DOHH2 (cell line): ENCODE measurements at regions not wholly inside any gene's neighbourhood (a gene's known extent, or its start where the extent isn't known, plus 50 kb on each side); places are given as distances from the start of the nearest gene placed in this dataset.

Experiments used
- EZH2phosphoT487 ChIP-seq: fragments of 200-600 bp; sonication (generic); IDR thresholded peaks from 2 replicates; pipeline ENCODE4 v1.6.1; 2017; ENCODE audit warnings: borderline replicate concordance, mild to moderate bottlenecking, antibody characterized with exemption, low read length, moderate library complexity, mixed read lengths
- TF ChIP-seq, protein P1 (sequence below): fragments of 200-600 bp; sonication (generic); IDR thresholded peaks from one replicate; pipeline ENCODE4 v1.5.1; 2014; ENCODE audit warnings: antibody characterized with exemption, mild to moderate bottlenecking, low read depth, low read length; ENCODE audit not compliant: poor library complexity, severe bottlenecking

- TF ChIP-seq, protein P1, sequence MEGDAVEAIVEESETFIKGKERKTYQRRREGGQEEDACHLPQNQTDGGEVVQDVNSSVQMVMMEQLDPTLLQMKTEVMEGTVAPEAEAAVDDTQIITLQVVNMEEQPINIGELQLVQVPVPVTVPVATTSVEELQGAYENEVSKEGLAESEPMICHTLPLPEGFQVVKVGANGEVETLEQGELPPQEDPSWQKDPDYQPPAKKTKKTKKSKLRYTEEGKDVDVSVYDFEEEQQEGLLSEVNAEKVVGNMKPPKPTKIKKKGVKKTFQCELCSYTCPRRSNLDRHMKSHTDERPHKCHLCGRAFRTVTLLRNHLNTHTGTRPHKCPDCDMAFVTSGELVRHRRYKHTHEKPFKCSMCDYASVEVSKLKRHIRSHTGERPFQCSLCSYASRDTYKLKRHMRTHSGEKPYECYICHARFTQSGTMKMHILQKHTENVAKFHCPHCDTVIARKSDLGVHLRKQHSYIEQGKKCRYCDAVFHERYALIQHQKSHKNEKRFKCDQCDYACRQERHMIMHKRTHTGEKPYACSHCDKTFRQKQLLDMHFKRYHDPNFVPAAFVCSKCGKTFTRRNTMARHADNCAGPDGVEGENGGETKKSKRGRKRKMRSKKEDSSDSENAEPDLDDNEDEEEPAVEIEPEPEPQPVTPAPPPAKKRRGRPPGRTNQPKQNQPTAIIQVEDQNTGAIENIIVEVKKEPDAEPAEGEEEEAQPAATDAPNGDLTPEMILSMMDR = no peak
- TF ChIP-seq EZH2phosphoT487 = no peak
Observed at GRCh38 chr13:73499695-73500094, 440.9 kb downstream of the KLF5 start.
